ENCODE measurements at regions not wholly inside any gene's neighbourhood (a gene's known extent, or its start where the extent isn't known, plus 50 kb on each side); places are given as distances from the start of the nearest gene placed in this dataset.

- H3K36me3 ChIP-seq (ENCODE audit: control insufficient read depth, low read length), result no peaks in the 10 kb centered on the region
Observed at GRCh38 chr4:13891544-13891939, 264.0 kb upstream of the BOD1L1 start.

GRCh38 chr4:13892739-13893105, 265.2 kb upstream of the BOD1L1 start:
- TF ChIP-seq EZH2phosphoT487 (IDR thresholded peaks at IDR 0.05; ENCODE audit: borderline replicate concordance, low read length) (no peak), CTCF (IDR thresholded peaks at IDR 0.05; ENCODE audit: low read depth, low read length, poor library complexity, severe bottlenecking) (no peak)
- no peaks in the 10 kb centered on the region for H3F3A ChIP-seq (ENCODE audit: control insufficient read depth, insufficient read depth)
- no peaks in the 10 kb centered on the region for H3K79me2 ChIP-seq (ENCODE audit: control insufficient read depth, low read length)
- H3K27ac ChIP-seq (ENCODE audit: low read depth, low read length), result no peak overlapping the region
- no peaks in the 10 kb centered on the region for H3K27me3 ChIP-seq (ENCODE audit: control insufficient read depth, low read length)
- H3K9me2 ChIP-seq (replicated peaks; ENCODE audit: control insufficient read depth, low read length), result no peaks in the 10 kb centered on the region; the same call in 1 of the 2 replicates
- no peak overlapping the region for H3K4me3 ChIP-seq (ENCODE audit: low read length)
- no peaks in the 10 kb centered on the region for H3K9me3 ChIP-seq (ENCODE audit: control insufficient read depth, insufficient read depth, low read length)
- H3K4me1 ChIP-seq (ENCODE audit: control insufficient read depth, low read length), result no peaks in the 10 kb centered on the region
- H3K4me2 ChIP-seq (ENCODE audit: low read length), result no peak overlapping the region
- no peaks in the 10 kb centered on the region for H3K36me3 ChIP-seq (ENCODE audit: control insufficient read depth, low read length)
- H4K20me1 ChIP-seq (ENCODE audit: control insufficient read depth, insufficient read depth, low read depth, low read length), result no peaks in the 10 kb centered on the region

More at GRCh38 chr4:13891544-13891939, 264.0 kb upstream of the BOD1L1 start:
- H3K4me2 ChIP-seq (ENCODE audit: low read length), result no peak overlapping the region
- TF ChIP-seq CTCF (IDR thresholded peaks at IDR 0.05; ENCODE audit: low read depth, low read length, poor library complexity, severe bottlenecking) (no peak), EZH2phosphoT487 (IDR thresholded peaks at IDR 0.05; ENCODE audit: borderline replicate concordance, low read length) (no peak)
- H3F3A ChIP-seq (ENCODE audit: control insufficient read depth, insufficient read depth), result no peaks in the 10 kb centered on the region
- H4K20me1 ChIP-seq (ENCODE audit: control insufficient read depth, insufficient read depth, low read depth, low read length), result no peaks in the 10 kb centered on the region
- H3K27me3 ChIP-seq (ENCODE audit: control insufficient read depth, low read length), result no peaks in the 10 kb centered on the region
- no peak overlapping the region for H3K4me3 ChIP-seq (ENCODE audit: low read length)
- H3K9me2 ChIP-seq (replicated peaks; ENCODE audit: control insufficient read depth, low read length), result no peaks in the 10 kb centered on the region; the same call in 1 of the 2 replicates
- no peaks in the 10 kb centered on the region for H3K4me1 ChIP-seq (ENCODE audit: control insufficient read depth, low read length)
- no peaks in the 10 kb centered on the region for H3K79me2 ChIP-seq (ENCODE audit: control insufficient read depth, low read length)
- H3K27ac ChIP-seq (ENCODE audit: low read depth, low read length), result no peak overlapping the region
- H3K9me3 ChIP-seq (ENCODE audit: control insufficient read depth, insufficient read depth, low read length), result no peaks in the 10 kb centered on the region

GRCh38 chr4:13893211-13893610, 265.7 kb upstream of the BOD1L1 start:
- Histone ChIP-seq H3K9me3 (ENCODE audit: control insufficient read depth, insufficient read depth, low read length) (no peaks in the 10 kb centered on the region), H3K4me3 (ENCODE audit: low read length) (no peak overlapping the region), H3K79me2 (ENCODE audit: control insufficient read depth, low read length) (no peaks in the 10 kb centered on the region), H3K9me2 (replicated peaks; ENCODE audit: control insufficient read depth, low read length) (no peaks in the 10 kb centered on the region; the same call in 1 of the 2 replicates), H4K20me1 (ENCODE audit: control insufficient read depth, insufficient read depth, low read depth, low read length) (no peaks in the 10 kb centered on the region), H3K27me3 (ENCODE audit: control insufficient read depth, low read length) (no peaks in the 10 kb centered on the region), H3F3A (ENCODE audit: control insufficient read depth, insufficient read depth) (no peaks in the 10 kb centered on the region), H3K36me3 (ENCODE audit: control insufficient read depth, low read length) (no peaks in the 10 kb centered on the region), H3K4me2 (ENCODE audit: low read length) (no peak overlapping the region), H3K27ac (ENCODE audit: low read depth, low read length) (no peak overlapping the region), H3K4me1 (ENCODE audit: control insufficient read depth, low read length) (no peaks in the 10 kb centered on the region)
- TF ChIP-seq CTCF (IDR thresholded peaks at IDR 0.05; ENCODE audit: low read depth, low read length, poor library complexity, severe bottlenecking) (no peak), EZH2phosphoT487 (IDR thresholded peaks at IDR 0.05; ENCODE audit: borderline replicate concordance, low read length) (no peak)

Data from DOHH2 (cell line).